Cardiac muscle cell (in vitro differentiated cells and primary cell): ENCODE measurements at regions not wholly inside any gene's neighbourhood (a gene's known extent, or its start where the extent isn't known, plus 50 kb on each side); places are given as distances from the start of the nearest gene placed in this dataset.
A peak's percentile ranks its signal among the peaks of the same experiment; 100 is the strongest.

Source experiments
- DNase-seq, 2 donors: peaks; one replicate each; pipeline versions ENCODE4 v3.0.0 to v3.0.0-alpha.2; 2010 to 2017; ENCODE audit warnings: low read depth in 1 of 2, low spot score in 1 of 2
- H3K27ac ChIP-seq: fragments of 200-600 bp; sonication (generic); 2 replicates; pipeline ENCODE4 v1.5.1; 2016
- H3K27me3 ChIP-seq: fragments of 200-600 bp; sonication (generic); 2 replicates; pipeline ENCODE4 v1.6.0; 2016; ENCODE audit warnings: control low read depth
- H3K36me3 ChIP-seq: fragments of 200-600 bp; sonication (generic); 2 replicates; pipeline ENCODE4 v1.5.1; 2016; ENCODE audit warnings: control low read depth
- H3K4me1 ChIP-seq: fragments of 200-600 bp; sonication (generic); 2 replicates; pipeline ENCODE4 v1.8.1; 2017; ENCODE audit warnings: low read depth, mild to moderate bottlenecking, mixed run types
- H3K4me3 ChIP-seq: fragments of 200-600 bp; sonication (generic); 2 replicates; pipeline ENCODE4 v1.5.1; 2016; ENCODE audit warnings: mild to moderate bottlenecking
- H3K9me3 ChIP-seq: fragments of 200-600 bp; sonication (generic); 2 replicates; pipeline ENCODE4 v1.5.1; 2017; ENCODE audit warnings: low read depth, mild to moderate bottlenecking, control low read depth
- CTCF ChIP-seq: IDR thresholded peaks from 2 replicates; pipeline ENCODE4 v1.5.1; 2012; ENCODE audit warnings: low read depth, mild to moderate bottlenecking, low read length

GRCh38 chr3:194069421-194070219, 66.3 kb upstream of the HES1 start:
- Histone ChIP-seq H3K4me1 (no peaks in the 10 kb centered on the region), H3K4me3 (no peak overlapping the region), H3K36me3 (no peaks in the 10 kb centered on the region), H3K27me3 (no peaks in the 10 kb centered on the region), H3K9me3 (no peaks in the 10 kb centered on the region), H3K27ac (no peak overlapping the region)
- peak in 1 of 2 donors; percentile 69 for DNase-seq
- no peak for TF ChIP-seq CTCF

GRCh38 chr3:194070220-194070633, 65.7 kb upstream of the HES1 start:
- TF ChIP-seq CTCF: no peak
- no peaks in the 10 kb centered on the region for H3K9me3 ChIP-seq
- no peak for DNase-seq
- H3K4me3 ChIP-seq: no peak overlapping the region
- peak overlapping the region; percentile 95 for H3K27ac ChIP-seq
- no peaks in the 10 kb centered on the region for H3K27me3 ChIP-seq
- no peaks in the 10 kb centered on the region for H3K36me3 ChIP-seq
- no peaks in the 10 kb centered on the region for H3K4me1 ChIP-seq

- Histone ChIP-seq H3K9me3 (no peaks in the 10 kb centered on the region), H3K27me3 (no peaks in the 10 kb centered on the region), H3K4me1 (no peaks in the 10 kb centered on the region), H3K27ac (peak overlapping the region; percentile 95), H3K36me3 (no peaks in the 10 kb centered on the region), H3K4me3 (peak overlapping the region; percentile 22)
- DNase-seq: peak; percentile 93 to 94
- no peak for TF ChIP-seq CTCF
These were observed 65.1 kb upstream of the HES1 start for GRCh38 chr3:194070634-194071409.

- DNase-seq: no peak
- Histone ChIP-seq H3K27me3 (no peaks in the 10 kb centered on the region), H3K36me3 (no peaks in the 10 kb centered on the region), H3K27ac (no peak overlapping the region), H3K4me1 (no peaks in the 10 kb centered on the region), H3K9me3 (no peaks in the 10 kb centered on the region), H3K4me3 (no peak overlapping the region)
- no peak for TF ChIP-seq CTCF
These were observed 63.9 kb upstream of the HES1 start for GRCh38 chr3:194072097-194072428.

- no peak for DNase-seq
- no peaks in the 10 kb centered on the region for H3K36me3 ChIP-seq
- no peaks in the 10 kb centered on the region for H3K4me1 ChIP-seq
- no peaks in the 10 kb centered on the region for H3K27me3 ChIP-seq
- no peak overlapping the region for H3K27ac ChIP-seq
- H3K4me3 ChIP-seq: no peak overlapping the region
- TF ChIP-seq CTCF: no peak
- no peaks in the 10 kb centered on the region for H3K9me3 ChIP-seq
These were observed 63.2 kb upstream of the HES1 start for GRCh38 chr3:194072691-194073279.
